Stimulated activated CD4-positive, alpha-beta T cell treated with anti-CD3 and anti-CD28 coated beads, Interleukin-1b, Interleukin-23, amount 100 ng/mL, for 24 hours (primary cell): ENCODE measurements at regions not wholly inside any gene's neighbourhood (a gene's known extent, or its start where the extent isn't known, plus 50 kb on each side); places are given as distances from the start of the nearest gene placed in this dataset.
"Not testable (repeated sequence)": the region's sequence is repeated elsewhere in the genome, so short reads cannot be mapped to it uniquely, and the experiment has no call there.

Experiments used
- DNase-seq, 4 experiments: peaks; one replicate each; pipeline ENCODE4 v3.0.0-alpha.2; 2020; ENCODE audit warnings: low read depth in 4 of 4, low spot score in 1 of 4

DNA sequence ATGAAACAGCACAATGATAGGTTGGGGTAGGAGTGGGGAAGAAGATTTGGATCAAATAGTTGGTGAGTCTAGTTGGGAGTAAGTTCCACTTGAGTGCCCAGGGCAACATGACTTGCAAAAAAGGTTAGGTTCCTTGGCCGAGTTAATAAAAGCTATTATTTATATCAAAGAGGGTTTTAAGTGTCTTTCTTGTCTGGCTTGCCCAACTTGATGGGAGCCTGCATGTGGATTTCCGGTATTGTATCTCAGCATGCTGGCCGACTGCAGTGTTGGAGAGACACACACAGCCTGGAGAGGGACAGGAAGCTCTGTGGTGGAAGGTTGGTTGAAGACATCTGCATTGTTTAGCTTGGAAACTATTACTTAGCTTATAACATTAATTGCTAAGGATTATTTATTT lies 449.5 kb upstream of the TBL1XR1 start:
- DNase-seq, result no peak

DNA sequence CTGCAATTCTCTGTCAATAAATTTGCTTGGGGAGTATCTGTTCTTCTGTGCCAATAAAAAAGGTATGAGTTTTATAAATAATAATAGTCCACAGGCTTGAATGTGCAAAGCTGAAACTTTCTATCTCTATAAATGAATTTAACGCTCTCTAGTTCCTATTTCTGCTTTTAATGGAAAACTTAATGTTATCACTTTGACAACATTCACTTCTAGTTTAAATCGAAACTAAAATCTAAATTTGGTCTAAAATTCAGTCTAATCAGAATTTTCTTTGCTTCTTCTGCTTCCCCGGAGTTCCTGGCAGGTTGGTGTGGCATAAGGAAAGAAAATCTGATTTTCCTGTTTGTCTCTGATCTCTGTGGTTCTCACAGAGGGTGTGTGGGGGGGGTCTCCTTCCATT lies 450.1 kb upstream of the TBL1XR1 start:
- DNase-seq, result no peak

DNA sequence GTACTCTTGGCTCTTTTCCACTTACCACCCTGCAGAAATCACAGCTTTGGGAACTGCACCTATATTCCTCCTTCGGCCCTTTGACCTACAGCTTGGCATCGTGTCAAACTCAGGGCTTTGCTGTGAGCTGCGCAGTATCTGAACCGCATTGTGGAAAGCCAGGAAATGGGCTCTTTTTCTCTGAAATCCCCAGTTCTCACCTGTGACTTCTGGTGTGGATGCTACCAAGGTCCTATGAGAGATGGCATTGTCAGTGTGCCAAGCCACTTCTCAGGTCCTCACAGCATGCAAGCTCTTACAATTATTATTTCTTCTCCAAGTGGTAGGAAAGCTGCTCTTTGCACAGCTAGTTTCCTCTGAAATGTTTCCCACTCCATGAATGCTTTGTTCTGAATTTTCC lies 450.6 kb upstream of the TBL1XR1 start:
- no peak for DNase-seq

DNA sequence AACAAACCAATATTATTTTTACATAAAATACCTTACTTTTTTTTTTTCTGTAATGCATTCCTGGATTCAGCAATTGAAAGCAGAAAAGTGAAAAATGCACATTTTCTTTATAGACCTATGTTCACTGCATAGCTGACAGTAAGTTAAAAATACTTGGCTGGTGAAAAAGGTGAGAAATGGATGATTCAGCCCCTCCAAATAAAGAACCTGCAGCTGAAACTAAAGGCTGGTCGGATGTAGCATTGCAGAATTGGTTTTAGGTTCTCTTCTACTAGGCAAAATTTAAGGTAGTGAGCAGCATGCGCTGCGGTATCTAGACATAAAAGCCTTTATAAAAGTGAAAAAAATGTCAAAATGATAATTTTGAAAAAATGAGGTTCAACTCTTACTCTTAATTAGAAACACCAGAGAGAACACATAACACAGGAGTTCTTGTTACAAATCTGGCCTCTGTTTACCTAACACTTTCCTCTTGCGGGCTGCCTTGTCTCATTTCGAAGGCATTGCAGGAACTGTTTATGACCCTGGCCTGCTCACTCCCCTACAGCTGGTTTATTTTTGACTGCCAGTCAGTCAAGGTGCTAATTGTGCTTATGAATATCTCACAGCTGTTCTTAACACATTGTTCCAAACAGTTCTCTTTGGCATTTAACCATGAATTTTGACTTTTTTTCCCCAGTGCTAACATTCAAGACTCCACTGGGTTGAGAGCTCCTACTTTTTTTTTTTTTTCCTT lies 455.4 kb upstream of the TBL1XR1 start:
- no peak for DNase-seq

DNA sequence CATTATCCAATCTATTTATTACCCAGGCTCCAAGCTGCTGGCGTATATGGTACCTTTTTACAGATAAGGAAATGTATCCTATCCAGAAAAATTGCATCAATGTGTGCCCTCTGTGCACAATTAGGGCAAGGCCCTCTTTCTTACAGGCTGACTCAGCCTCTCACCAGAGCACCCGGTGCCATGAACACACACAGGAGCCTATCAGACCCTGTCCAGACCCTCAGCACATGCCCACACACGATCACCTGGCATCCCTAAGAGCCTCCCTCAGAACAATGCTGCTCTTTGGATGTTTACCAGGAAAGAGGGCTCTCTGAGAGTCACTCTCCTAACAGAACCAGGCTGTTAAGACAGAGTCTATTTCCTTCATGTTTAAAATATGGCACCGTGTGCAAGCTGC lies 460.0 kb upstream of the TBL1XR1 start:
- DNase-seq, result no peak

DNA sequence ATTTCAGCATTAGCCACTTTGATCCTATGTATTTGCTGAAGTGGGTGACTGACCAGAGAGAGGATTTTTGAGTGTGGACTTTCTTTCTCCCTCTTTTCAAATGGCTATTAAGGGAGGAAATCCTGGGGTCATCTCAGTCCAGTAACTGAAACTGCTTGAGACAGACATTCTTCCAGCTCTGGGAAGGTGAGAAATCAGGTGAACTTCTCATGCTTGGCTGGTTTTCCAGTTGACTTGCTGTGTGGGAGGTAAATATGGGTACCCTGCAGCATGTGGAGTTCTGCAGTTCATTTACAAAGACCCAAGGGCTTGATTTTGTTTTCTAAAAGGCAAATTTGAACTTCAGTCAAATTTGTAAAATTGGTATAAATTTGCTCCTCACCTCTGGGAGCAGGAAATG lies 461.1 kb upstream of the TBL1XR1 start:
- no peak for DNase-seq

DNA sequence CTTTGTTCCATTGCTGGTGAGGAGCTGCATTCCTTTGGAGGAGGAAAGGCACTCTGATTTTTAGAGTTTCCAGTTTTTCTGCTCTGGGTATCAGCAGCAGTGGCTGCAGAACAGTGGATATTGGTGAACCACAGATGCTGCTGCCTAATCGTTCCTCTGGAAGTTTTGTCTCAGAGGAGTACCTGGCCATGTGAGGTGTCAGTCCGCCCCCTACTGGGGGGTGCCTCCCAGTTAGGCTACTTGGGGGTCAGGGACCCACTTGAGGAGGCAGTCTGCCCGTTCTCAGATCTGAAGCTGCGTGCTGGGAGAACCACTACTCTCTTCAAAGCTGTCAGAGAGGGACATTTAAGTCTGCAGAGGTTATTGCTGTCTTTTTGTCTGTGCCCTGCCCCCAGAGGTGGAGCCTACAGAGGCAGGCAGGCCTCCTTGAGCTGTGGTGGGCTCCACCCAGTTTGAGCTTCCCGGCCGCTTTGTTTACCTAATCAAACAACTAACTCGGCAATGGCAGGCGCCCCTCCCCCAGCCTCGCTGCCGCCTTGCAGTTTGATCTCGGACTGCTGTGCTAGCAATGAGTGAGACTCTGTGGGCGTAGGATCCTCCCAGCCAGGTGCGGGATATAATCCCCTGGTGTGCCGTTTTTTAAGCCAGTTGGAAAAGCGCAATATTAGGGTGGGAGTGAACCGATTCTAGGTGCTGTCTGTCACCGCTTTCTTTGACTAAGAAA lies 467.3 kb upstream of the TBL1XR1 start:
- DNase-seq, result not testable (repeated sequence)

DNA sequence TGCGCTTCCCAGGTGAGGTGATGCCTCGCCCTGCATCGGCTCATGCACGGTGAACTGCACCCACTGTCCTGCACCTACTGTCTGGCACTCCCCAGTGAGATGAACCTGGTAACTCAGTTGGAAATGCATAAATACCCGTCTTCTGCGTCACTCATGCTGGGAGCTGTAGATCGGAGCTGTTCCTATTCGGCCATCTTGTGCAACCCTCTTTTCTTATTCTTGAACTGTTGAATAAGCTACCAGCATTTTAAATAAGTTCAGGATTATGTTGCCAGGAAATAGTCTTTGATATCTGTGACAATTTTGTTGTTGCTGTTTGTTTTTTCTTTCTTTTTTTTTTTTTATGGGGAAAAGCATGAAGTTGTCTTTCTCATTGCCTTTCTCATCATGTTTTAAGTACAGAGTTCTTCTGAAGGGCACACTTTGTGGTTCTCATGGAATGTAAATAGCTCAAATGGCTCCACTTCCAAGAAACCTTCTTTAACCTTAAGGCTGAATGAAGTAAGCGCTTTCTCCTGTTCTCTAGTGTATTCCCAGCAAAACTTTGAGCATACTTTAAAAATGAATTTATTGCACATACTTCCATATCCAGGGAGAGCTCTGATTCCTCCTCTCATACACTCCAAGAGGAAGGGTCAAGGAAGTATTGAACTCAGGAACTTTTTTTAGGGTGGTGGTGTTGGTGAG lies 468.0 kb upstream of the TBL1XR1 start:
- no peak for DNase-seq

DNA sequence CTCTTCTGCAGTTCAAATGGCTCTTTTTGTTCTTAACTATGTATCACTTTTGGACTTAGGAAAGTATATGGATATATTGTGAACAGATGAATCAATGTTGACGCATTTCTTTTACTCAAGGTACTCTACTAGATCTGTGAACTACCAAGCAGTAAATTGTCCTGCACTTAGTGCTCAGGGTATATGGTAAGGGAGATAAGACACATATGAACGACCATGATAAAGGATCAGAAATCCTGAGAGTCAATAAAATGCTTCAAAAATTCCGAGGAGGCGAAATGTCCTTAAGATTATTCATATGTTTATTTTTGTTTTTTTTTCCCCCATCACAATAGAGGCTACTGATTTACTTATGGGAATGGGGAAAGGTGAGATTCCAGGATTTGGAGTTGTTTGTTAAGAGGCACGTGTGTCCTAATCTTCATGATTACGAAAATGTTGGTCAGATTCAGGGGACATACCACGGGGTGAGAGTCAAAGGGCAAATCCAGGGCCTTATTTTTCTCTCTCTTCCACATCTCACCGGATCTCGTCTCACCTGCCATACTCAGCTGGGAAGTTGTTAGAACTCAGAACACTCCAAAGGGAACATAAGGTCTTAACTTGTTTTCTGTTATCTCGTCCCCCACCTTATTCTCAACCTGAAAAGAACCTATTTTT lies 475.1 kb upstream of the TBL1XR1 start:
- no peak for DNase-seq

DNA sequence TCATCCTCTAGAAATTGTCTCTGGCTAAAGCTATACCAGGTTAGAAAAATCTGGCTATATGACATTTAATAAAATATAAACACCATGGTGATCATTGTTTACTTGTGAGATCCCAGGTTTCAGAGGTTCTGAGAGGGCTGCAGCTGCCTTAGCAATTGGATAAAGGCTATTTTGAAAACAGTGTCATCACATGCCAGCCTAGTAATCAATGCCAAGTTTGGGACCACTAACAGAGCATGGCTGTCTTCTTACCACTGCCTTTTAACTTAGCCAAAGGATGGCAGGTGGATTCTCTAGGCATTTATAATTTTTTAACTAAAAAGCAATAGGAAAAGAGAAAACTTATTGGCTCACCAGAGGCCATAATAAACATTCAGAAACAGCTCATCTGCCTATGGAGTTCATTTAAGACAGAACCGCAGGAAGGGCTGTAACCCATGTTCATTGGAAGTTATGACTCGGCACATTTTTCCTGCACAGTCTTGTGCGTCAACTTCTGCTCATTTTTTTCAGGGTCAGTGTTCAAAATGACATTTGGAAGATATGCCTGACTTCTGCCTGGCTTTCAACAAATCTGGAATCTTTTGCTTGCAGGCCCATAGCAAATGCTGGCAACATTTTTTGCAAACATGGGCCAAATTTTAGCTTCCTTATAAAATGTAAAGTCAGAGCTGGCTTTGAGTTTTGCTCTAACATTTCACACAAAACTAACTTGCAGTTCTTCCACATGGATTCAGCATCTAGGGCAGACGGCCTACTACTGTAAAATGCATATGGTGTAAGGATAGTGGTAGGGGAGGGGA lies 476.0 kb upstream of the TBL1XR1 start:
- DNase-seq, result no peak

DNA sequence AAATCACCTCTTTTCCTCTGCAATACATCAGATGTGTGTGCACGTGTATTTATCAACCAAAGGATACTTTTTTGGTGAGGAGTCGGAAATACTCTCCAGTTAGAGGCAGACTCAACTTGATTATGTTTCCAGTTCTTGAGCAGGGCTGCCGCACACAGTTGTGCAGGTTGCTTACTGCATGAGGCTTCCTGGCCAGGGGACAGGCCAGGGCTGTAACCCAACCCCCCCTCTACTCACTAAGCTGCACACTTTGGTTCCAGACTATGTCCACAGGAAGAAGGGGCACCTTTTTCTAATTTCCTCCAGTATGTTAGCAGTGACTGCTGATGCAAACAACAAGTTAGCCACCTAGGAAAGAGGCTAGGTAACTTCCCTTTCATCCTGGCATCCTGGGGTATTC lies 476.9 kb upstream of the TBL1XR1 start:
- DNase-seq, result no peak

DNA sequence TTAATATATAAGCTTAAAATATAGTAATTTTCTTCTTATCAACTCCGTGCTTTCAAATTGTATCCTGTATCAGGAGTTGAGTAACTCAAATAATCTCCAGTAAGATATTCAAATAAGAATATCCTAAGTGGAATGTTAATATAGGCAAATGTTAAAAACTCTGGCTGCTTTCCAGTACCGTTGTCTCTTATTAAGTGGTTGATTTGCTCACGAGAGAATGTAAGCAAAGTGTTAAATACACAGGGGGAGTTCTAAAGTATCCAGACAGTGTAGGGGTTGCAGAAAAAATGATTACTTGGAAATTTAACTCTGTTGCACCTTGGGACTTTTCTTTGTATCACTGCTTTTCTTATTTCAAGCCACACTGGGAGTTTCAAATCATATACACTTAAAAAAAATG lies 478.9 kb upstream of the TBL1XR1 start:
- no peak for DNase-seq

DNA sequence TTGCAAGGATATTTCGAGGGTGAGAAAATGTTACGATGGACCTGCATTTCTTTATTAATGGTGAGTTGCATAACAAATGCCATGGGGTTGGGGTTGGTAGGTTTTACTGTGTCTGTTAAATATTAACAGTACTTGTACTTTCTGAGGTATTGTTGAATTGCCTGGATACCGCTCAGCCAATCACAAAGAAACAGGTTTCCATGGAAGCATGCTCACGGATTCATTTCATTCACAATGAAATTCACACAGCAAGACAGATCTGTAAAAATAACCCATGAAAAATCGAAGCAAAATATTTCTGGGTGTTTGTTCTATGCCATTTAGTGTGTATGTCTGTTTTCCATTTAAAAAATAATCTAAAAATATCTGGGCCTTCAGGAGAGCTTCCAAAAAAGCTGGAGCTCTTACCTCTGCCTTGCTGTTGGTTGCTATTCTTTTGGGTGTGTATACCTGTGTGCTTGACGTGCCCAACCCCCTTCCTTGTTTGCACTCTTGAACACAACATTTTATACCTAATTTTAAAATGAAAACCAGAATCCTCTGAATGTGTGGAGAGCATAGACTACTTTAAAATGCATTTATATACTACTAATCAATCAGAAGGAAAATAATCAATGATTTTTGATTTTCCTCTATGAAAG lies 479.8 kb upstream of the TBL1XR1 start:
- DNase-seq, result no peak

DNA sequence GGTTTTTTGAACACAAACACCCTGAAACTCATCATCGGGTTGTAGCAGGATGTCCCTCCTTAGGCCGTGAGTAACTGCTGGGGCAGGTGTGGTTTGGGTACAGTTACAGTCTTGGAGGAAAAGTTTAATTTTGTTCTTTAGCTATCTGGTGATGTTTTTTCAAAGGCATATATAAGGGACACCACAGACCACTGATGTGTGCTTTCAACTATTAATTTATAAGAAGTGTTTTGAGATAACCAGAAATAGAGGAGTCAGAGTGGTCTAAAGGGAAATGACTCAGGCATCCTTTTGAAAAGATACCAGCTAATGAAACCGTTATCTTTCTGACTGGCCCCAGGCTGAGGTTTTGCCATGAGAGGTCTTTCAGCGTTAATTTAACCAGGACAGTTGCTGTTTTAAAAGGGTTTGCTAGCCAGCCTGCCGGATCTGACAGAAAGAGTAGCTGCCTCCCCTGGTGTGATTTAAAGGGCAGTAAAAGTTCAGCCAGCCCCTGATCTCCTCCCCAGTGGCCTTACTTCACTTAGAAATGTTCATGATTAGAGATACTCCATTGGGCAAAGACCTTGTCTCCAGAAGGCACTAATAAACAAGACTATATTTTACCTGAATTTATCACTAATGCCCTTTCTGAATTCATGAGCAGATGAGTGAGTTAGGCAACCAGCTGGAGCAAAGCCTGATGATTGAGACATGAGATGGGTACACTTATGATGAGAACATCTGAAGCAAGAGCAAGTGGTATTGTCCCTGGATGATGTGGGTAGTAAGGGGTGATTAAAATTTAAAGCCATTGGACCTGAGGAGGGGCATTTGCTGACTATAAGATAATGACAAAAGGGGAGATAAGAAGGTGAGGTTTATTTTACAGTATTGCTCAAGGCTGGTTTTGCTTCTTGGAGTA lies 482.5 kb upstream of the TBL1XR1 start:
- peak in 1 of 4 experiments; percentile 11 for DNase-seq

DNA sequence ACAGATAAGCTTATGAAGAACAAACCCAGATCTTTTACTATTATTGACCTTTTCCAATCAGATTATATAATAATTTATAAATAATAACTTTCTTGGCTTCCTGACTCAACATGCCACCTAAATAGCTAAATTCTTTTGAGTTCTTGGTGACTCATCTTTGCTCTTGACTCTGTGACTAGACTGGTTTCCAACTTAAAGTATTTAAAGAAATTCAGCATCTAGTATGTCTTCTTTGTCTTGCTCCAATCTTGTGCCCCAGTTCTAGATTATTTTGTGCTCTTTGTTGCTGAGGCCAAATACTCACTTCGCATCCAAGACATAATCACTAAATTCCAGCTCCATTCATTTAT lies 483.2 kb upstream of the TBL1XR1 start:
- no peak for DNase-seq

DNA sequence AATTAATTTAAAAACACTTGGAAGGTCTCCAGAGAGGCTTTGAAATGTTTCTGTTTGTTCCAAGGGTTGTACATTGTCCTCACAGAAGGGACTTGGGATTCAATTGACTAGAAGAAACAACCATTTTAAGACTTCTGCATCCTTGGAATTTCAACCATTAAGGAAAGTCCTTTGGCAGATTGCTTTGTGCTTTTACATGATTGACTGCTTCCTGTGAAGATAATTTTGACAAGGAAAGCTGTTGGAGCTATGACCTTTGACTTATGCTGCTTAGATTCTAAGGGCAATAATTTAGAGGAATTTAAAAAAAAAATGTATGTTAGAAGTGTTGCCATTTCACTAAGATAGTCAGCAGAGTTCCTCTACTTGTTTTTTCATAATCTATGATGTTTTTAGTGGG lies 483.9 kb upstream of the TBL1XR1 start:
- no peak for DNase-seq

DNA sequence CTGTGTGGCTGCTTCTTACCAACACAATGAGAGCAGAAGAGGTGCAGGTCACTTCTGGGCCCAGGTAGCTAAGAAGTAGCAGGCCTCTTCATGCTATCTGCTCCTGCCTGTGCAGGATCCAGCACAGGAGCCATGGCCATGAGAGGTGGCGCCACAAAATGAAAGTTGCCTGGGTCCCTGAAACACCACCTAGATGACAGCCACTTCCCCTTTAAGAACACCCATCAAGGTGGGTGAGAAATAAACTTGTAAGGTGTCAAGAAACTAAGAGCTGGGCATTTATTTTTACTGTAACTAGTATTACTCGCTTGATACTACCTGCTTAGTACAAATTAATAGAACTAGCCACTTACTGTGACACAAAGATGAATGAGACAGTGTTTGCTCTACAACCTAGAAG lies 484.6 kb upstream of the TBL1XR1 start:
- DNase-seq, result no peak

DNA sequence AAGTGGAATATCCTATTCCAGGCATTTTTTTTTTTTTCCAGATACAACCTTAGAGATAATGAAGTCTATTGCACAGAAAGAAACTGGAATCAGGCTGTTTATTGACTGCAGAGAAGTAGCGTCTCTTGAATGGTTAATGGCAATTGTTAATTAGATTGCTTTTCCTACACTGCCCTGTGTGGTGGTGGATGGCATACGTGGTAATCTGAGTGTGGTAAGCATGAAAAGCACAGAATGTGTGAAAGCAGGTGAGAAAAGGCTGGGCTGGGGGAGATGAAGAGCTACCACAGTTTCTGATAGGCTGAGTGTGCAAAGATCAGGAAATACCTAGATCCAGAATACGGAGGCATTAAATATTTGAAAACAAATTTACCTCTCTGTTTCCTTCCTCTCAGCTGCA lies 486.3 kb upstream of the TBL1XR1 start:
- no peak for DNase-seq

DNA sequence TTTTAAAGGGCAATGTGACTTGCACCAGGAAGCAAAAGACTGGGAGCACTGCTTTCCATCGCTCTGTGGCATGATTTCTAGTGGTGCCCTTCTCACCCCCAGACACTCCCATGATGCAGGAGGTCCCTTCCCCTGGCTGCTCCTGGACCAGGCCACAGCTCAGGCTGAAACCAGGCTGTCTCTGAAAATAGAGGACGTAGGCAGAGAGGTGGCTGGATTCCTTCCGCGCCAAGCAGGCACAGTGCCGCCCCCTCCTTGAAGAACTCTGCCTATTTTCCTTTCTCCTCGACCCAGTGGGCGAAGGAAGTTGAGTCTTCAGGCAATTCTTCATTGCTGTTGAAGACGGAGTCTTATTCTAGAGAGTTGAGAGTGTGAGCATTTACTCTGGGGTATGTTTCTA lies 489.4 kb upstream of the TBL1XR1 start:
- DNase-seq, result no peak

DNA sequence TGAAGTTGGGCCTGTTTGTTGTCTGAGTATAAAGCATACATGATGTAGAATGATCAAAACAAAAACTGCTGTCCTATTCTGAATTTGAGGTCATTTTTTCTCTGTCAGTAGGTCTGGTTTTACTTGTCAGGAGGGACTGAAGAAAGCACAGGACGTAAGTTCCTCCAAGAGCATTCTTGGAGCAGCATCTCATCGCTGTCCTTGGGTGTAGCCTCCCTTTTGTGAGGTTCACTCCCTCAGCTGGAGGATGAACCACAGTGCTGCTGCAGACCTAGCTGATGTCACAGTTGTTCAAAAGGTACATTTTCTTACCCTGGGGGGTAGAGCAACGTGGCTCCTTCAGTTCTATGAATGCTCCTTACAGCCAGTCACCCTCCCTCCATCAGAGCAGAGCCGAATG lies 490.0 kb upstream of the TBL1XR1 start:
- DNase-seq, result no peak
